Loucy (cell line): ENCODE measurements at regions not wholly inside any gene's neighbourhood (a gene's known extent, or its start where the extent isn't known, plus 50 kb on each side); places are given as distances from the start of the nearest gene placed in this dataset.

Source experiments
- H2AFZ ChIP-seq: fragments of 200-600 bp; sonication (generic); 2 replicates; pipeline ENCODE4 v1.6.0; 2016; ENCODE audit warnings: antibody characterized with exemption, mild to moderate bottlenecking, low read length, moderate library complexity
- H3F3A ChIP-seq: fragments of 200-600 bp; 2 replicates; pipeline ENCODE4 v1.6.0; 2016; ENCODE audit warnings: antibody characterized with exemption, low read depth, mild to moderate bottlenecking
- H3K27me3 ChIP-seq: fragments of 200-600 bp; sonication (generic); 2 replicates; pipeline ENCODE4 v1.6.1; 2014; ENCODE audit warnings: low read length, mild to moderate bottlenecking; ENCODE audit not compliant: insufficient read depth, poor library complexity, severe bottlenecking
- H3K36me3 ChIP-seq: fragments of 200-600 bp; sonication (generic); 2 replicates; pipeline ENCODE4 v1.6.1; 2016; ENCODE audit warnings: low read length; ENCODE audit not compliant: insufficient read depth
- H3K4me1 ChIP-seq: fragments of 200-600 bp; sonication (generic); 2 replicates; pipeline ENCODE4 v1.5.1; 2014; ENCODE audit warnings: low read length, mild to moderate bottlenecking; ENCODE audit not compliant: insufficient read depth, poor library complexity, severe bottlenecking
- H3K4me2 ChIP-seq: fragments of 200-600 bp; sonication (generic); 2 replicates; pipeline ENCODE4 v1.6.0; 2014; ENCODE audit warnings: antibody characterized with exemption, low read length, low read depth, mild to moderate bottlenecking; ENCODE audit not compliant: poor library complexity, severe bottlenecking
- H3K4me3 ChIP-seq: fragments of 200-600 bp; sonication (generic); 2 replicates; pipeline ENCODE4 v1.5.1; 2014; ENCODE audit warnings: low read length, mild to moderate bottlenecking, mixed read lengths; ENCODE audit not compliant: poor library complexity, severe bottlenecking
- H3K79me2 ChIP-seq: fragments of 200-600 bp; sonication (generic); 2 replicates; pipeline ENCODE4 v1.6.1; 2014; ENCODE audit warnings: low read length; ENCODE audit not compliant: insufficient read depth
- H3K9ac ChIP-seq: fragments of 200-600 bp; sonication (generic); 2 replicates; pipeline ENCODE4 v1.6.0; 2014; ENCODE audit warnings: mild to moderate bottlenecking, low read depth, low read length, moderate library complexity; ENCODE audit not compliant: poor library complexity, severe bottlenecking
- H3K9me2 ChIP-seq: fragments of 200-600 bp; sonication (generic); replicated peaks from 2 replicates; pipeline ENCODE4 v1.6.1; 2016; ENCODE audit warnings: low read depth, low read length, mixed read lengths
- H3K9me3 ChIP-seq: fragments of 200-600 bp; sonication (generic); 2 replicates; pipeline ENCODE4 v1.6.1; 2014; ENCODE audit warnings: mild to moderate bottlenecking, antibody characterized with exemption, low read length, low read depth; ENCODE audit not compliant: insufficient read depth
- H4K20me1 ChIP-seq: fragments of 200-600 bp; sonication (generic); 2 replicates; pipeline ENCODE4 v1.6.0; 2014; ENCODE audit warnings: antibody characterized with exemption, low read length, mild to moderate bottlenecking; ENCODE audit not compliant: insufficient read depth, poor library complexity, severe bottlenecking
- CTCF ChIP-seq: fragments of 200-600 bp; sonication (generic); conservative IDR thresholded peaks from 2 replicates; pipeline ENCODE4 v1.5.1; 2014; ENCODE audit warnings: mild to moderate bottlenecking, antibody characterized with exemption, low read length
- EZH2phosphoT487 ChIP-seq: fragments of 200-600 bp; IDR thresholded peaks from 2 replicates; pipeline ENCODE4 v1.6.1; 2018; ENCODE audit warnings: antibody characterized with exemption, mild to moderate bottlenecking, moderate library complexity, borderline replicate concordance

- TF ChIP-seq CTCF, result no peak
- no peak for TF ChIP-seq EZH2phosphoT487
- no peak overlapping the region for H2AFZ ChIP-seq
- no peaks in the 10 kb centered on the region for H3K9me3 ChIP-seq
- no peaks in the 10 kb centered on the region for H3K4me1 ChIP-seq
- H4K20me1 ChIP-seq, result no peaks in the 10 kb centered on the region
- H3K36me3 ChIP-seq, result no peaks in the 10 kb centered on the region
- H3K79me2 ChIP-seq, result no peaks in the 10 kb centered on the region
- H3F3A ChIP-seq, result no peaks in the 10 kb centered on the region
- H3K4me3 ChIP-seq, result no peak overlapping the region
- H3K4me2 ChIP-seq, result no peak overlapping the region
- no peaks in the 10 kb centered on the region for H3K27me3 ChIP-seq
- no peaks in the 10 kb centered on the region for H3K9me2 ChIP-seq
- H3K9ac ChIP-seq, result no peak overlapping the region
These were observed 198.5 kb downstream of the BMP4 start for GRCh38 chr14:53758141-53758540.

- no peak for TF ChIP-seq EZH2phosphoT487
- TF ChIP-seq CTCF, result no peak
- no peaks in the 10 kb centered on the region for H3K9me2 ChIP-seq
- H3K79me2 ChIP-seq, result no peaks in the 10 kb centered on the region
- no peaks in the 10 kb centered on the region for H3F3A ChIP-seq
- no peak overlapping the region for H3K4me2 ChIP-seq
- H3K4me3 ChIP-seq, result no peak overlapping the region
- H4K20me1 ChIP-seq, result no peaks in the 10 kb centered on the region
- no peak overlapping the region for H2AFZ ChIP-seq
- H3K36me3 ChIP-seq, result no peaks in the 10 kb centered on the region
- no peaks in the 10 kb centered on the region for H3K27me3 ChIP-seq
- H3K9me3 ChIP-seq, result no peaks in the 10 kb centered on the region
- H3K4me1 ChIP-seq, result no peaks in the 10 kb centered on the region
- H3K9ac ChIP-seq, result no peak overlapping the region
These were observed 198.9 kb downstream of the BMP4 start for GRCh38 chr14:53757732-53758131.

GRCh38 chr14:53751650-53752049 is 205.0 kb downstream of the BMP4 start:
- Histone ChIP-seq H3K4me3 (no peak overlapping the region), H3K27me3 (no peaks in the 10 kb centered on the region), H3K9ac (no peak overlapping the region), H3K9me3 (no peaks in the 10 kb centered on the region), H3K4me1 (no peaks in the 10 kb centered on the region), H3K9me2 (no peaks in the 10 kb centered on the region), H3F3A (no peaks in the 10 kb centered on the region), H3K36me3 (no peaks in the 10 kb centered on the region), H4K20me1 (no peaks in the 10 kb centered on the region), H2AFZ (no peak overlapping the region), H3K4me2 (no peak overlapping the region), H3K79me2 (no peaks in the 10 kb centered on the region)
- TF ChIP-seq EZH2phosphoT487 (no peak), CTCF (no peak)
